SIG-M5 treated with dmso at 0.1 percent for 504 hours (cell line): ENCODE measurements at regions not wholly inside any gene's neighbourhood (a gene's known extent, or its start where the extent isn't known, plus 50 kb on each side); places are given as distances from the start of the nearest gene placed in this dataset.

ENCODE experiments used
- DNase-seq: peaks from one replicate; lab custom pipeline; 2025; ENCODE audit not compliant: unreplicated experiment; lab: John Stamatoyannopoulos, UW

DNA sequence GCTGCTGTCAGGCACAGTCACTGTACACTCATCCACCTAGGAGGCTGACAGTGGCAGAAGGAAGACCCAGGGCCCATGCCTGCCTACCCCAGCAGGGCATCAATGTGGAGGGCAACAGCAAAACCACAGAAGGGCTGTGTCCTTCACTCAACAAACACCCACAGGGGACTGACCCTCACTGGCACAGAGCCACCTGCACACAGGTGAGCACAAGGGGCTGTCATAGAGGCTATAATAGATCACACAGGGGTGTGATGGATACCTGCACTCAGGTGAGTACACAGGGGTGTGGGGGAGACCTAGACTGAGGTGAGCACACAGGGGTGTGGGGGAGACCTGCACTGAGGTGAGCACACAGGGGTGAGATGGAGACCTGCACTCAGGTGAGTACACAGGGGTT lies 132.8 kb upstream of the TCERG1L start:
- DNase-seq: no peak

GRCh38 chr10:131444862-131445461 lies 133.4 kb upstream of the TCERG1L start:
- no peak for DNase-seq

GRCh38 chr10:131445623-131446022 lies 134.1 kb upstream of the TCERG1L start:
- no peak for DNase-seq

DNA sequence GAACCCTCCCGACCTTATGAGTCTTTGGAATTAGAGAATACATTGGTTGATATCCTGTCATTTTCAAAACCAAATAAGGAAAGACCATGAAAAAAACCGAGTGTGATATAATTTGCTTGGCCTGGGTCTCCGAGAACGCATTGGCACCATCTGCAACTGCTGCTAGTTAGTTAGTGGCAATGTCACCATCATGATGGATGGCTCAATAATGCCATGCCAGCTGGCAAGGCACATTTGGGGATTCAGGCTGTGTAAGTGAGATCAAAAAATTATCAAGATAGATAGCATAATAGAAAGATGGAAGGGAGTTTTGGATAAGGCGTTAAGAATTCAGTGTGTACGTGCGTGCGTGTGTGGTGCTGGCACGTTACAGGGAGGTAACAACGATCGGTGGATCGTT lies 134.7 kb upstream of the TCERG1L start:
- DNase-seq: no peak

GRCh38 chr10:131448171-131448570 lies 136.7 kb upstream of the TCERG1L start:
- no peak for DNase-seq

- no peak for DNase-seq
Measured at GRCh38 chr10:131448883-131449282, 137.4 kb upstream of the TCERG1L start.

DNA sequence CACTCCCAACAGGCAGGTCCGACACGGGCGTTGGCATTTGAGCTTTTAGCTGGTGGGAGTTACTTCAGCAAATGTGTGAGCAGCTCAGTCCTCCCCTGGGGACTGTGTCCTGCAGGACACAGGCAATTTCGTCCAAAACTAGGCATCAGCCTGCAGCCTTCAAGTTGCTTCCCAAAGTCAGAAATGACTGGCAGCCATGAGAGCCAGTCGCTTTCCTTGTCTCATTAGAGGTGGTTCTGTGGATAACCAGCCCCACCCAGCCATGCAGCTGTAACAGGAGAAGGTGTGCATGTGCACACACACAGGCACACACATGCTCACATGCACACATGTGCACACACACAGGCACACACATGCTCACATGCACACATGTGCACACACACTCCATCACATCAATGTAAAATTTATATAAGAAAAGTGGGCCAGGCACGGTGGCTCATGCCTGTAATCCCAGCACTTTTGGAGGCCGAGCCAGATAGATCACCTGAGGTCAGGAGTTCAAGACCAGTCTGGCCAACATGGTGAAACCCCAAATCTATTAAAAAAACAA lies 138.8 kb upstream of the TCERG1L start:
- DNase-seq: no peak

DNA sequence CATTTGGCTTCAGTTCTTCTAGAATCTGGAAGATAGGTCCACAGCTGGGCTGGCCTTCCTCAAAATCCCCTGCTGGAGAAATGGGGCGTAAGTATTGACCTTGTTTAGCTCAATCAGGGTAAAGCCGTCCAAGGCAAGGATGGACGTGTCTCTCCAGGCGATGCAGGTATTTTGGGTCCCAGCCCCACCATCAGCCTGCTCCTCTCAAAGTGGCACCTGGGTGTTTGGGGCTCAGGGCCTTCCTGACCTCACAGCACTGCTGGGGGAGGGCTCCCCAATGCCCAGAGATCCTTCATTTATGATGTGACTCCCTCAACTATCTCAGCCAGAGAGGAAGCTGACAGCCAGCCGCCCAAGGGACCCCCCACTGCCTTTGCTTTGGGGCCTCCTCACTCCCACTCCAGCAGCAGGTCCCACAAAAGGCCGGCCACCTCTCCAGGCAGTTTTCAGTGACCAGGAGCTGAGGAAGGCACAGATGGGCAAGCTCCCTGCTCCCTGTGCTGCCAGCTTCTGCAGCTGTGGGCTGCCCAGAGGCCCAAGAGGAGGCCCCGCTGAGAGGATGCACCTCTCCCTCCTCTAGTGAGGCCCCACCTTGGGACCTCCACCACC lies 140.0 kb upstream of the TCERG1L start:
- DNase-seq: no peak

GRCh38 chr10:131452926-131453720 lies 141.6 kb upstream of the TCERG1L start:
- DNase-seq: no peak

- DNase-seq: no peak
Measured at GRCh38 chr10:131453721-131454634, 142.5 kb upstream of the TCERG1L start.

GRCh38 chr10:131456411-131456810 lies 144.9 kb upstream of the TCERG1L start:
- DNase-seq: no peak

GRCh38 chr10:131461093-131461492 lies 149.6 kb upstream of the TCERG1L start:
- DNase-seq: no peak

DNA sequence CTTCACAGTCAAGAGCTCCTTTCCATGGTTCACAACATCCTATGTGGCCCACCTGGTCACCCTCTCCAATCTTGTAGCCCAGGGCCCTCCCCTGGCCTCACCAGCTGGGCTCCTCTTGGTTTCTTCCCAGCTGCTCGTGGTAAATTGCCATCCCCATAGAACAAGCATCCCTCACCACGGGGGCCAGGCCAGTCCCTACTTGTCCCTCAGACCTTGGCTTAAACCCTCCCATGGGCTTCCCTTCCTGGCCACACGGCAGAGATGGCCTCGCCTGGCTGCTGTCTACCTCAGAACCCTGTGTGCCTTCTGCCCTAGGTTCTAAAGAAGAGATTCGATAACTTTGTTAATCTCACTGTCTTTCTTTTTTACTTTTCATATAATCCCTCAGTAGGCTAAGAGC lies 153.3 kb upstream of the TCERG1L start:
- no peak for DNase-seq

GRCh38 chr10:131469551-131469950 lies 158.0 kb upstream of the TCERG1L start:
- no peak for DNase-seq

GRCh38 chr10:131473645-131474044 lies 162.1 kb upstream of the TCERG1L start:
- no peak for DNase-seq

GRCh38 chr10:131474416-131474815 lies 162.9 kb upstream of the TCERG1L start:
- no peak for DNase-seq

GRCh38 chr10:131475043-131475442 lies 163.5 kb upstream of the TCERG1L start:
- DNase-seq: no peak

- DNase-seq: no peak
Measured at GRCh38 chr10:131475803-131476202, 164.3 kb upstream of the TCERG1L start.

DNA sequence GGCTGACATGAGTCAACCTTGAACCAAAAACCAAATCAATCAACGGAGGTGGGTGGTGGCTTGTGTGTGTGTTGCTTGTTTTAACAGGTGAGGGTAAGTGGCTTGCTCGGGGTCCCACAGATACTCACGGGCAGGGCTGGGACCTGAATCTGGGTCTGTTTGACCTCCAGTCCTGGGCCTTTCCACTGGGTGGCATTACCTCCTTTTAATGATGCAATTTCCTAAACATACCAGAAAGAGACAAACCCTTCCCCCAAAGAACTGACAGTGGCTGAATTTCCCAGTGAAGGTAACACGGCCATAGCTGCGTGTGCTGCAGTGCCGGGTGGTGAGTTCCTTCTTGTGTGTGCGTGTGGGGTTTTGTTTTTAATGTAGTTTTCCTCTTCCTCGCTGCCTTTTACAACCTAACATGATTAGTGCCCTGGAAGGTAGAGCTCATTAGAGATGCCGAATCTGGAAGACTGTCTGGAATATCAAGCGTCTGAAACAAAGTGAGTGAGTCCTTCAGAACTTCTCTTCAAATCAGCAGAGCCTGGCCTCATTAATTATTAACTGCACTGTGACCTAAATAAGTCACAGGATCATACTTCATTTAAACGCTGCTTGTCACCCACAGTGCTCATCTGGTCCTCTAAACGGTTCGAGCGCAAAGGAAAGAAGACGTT lies 166.1 kb upstream of the TCERG1L start:
- no peak for DNase-seq

- DNase-seq: no peak
Measured at GRCh38 chr10:131478377-131478989, 167.0 kb upstream of the TCERG1L start.
